ENCODE measurements at regions not wholly inside any gene's neighbourhood (a gene's known extent, or its start where the extent isn't known, plus 50 kb on each side); places are given as distances from the start of the nearest gene placed in this dataset.

DNA sequence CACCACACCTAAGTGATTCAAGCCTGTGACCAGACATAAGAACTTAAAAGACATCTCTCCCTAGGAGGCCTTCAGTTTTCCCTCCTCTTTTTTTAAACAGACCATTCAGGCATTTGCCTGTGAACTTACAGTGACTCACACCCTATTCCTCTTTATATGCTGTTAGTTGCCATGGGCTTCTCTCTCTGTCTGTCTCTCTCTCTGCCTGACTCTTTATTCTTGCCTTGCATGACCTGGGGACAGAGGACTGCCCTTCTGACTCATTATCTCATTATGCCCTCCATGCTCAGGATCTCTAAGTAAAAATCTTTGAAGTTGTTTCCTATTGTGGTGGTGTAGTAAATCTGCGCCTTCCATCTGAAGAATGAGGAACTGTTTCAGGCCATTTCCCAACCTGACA, 442.2 kb upstream of the MAN1A1 start:
- TF ChIP-seq ATF7-NPFF (CRISPR knock-in tag; IDR thresholded peaks at IDR 0.05; ENCODE audit: low read depth) (no peak), ZNF562 (CRISPR knock-in tag; IDR thresholded peaks at IDR 0.05; ENCODE audit: borderline replicate concordance) (no peak), U2AF2 (IDR thresholded peaks at IDR 0.05; ENCODE audit: low read depth, low read length) (no peak), CREM (IDR thresholded peaks at IDR 0.05) (no peak), CREM (CRISPR knock-in tag; IDR thresholded peaks at IDR 0.05) (no peak)
- TF ChIP-seq, protein P1, sequence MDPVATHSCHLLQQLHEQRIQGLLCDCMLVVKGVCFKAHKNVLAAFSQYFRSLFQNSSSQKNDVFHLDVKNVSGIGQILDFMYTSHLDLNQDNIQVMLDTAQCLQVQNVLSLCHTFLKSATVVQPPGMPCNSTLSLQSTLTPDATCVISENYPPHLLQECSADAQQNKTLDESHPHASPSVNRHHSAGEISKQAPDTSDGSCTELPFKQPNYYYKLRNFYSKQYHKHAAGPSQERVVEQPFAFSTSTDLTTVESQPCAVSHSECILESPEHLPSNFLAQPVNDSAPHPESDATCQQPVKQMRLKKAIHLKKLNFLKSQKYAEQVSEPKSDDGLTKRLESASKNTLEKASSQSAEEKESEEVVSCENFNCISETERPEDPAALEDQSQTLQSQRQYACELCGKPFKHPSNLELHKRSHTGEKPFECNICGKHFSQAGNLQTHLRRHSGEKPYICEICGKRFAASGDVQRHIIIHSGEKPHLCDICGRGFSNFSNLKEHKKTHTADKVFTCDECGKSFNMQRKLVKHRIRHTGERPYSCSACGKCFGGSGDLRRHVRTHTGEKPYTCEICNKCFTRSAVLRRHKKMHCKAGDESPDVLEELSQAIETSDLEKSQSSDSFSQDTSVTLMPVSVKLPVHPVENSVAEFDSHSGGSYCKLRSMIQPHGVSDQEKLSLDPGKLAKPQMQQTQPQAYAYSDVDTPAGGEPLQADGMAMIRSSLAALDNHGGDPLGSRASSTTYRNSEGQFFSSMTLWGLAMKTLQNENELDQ (CRISPR knock-in tag; IDR thresholded peaks at IDR 0.05; ENCODE audit: borderline replicate concordance): no peak
- TF ChIP-seq, protein P2, sequence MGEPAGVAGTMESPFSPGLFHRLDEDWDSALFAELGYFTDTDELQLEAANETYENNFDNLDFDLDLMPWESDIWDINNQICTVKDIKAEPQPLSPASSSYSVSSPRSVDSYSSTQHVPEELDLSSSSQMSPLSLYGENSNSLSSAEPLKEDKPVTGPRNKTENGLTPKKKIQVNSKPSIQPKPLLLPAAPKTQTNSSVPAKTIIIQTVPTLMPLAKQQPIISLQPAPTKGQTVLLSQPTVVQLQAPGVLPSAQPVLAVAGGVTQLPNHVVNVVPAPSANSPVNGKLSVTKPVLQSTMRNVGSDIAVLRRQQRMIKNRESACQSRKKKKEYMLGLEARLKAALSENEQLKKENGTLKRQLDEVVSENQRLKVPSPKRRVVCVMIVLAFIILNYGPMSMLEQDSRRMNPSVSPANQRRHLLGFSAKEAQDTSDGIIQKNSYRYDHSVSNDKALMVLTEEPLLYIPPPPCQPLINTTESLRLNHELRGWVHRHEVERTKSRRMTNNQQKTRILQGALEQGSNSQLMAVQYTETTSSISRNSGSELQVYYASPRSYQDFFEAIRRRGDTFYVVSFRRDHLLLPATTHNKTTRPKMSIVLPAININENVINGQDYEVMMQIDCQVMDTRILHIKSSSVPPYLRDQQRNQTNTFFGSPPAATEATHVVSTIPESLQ (CRISPR knock-in tag; conservative IDR thresholded peaks at IDR 0.05): no peak
